ENCODE measurements at regions not wholly inside any gene's neighbourhood (a gene's known extent, or its start where the extent isn't known, plus 50 kb on each side); places are given as distances from the start of the nearest gene placed in this dataset.

- Histone ChIP-seq H3K4me3 (no peak overlapping the region), H3K27ac (no peak overlapping the region), H3K9me3 (no peaks in the 10 kb centered on the region), H3K27me3 (replicated peaks; ENCODE audit: insufficient read depth) (no peaks in the 10 kb centered on the region), H3K4me1 (replicated peaks) (no peaks in the 10 kb centered on the region), H3K36me3 (no peaks in the 10 kb centered on the region)
- WGBS, result 59% methylated on average over 2 of the region's 2 CpGs
- intact Hi-C loops (cut with DNase I), result no loop called here
- no peak for DNase-seq (ENCODE audit: low spot score)
- TF ChIP-seq CTCF (IDR thresholded peaks at IDR 0.05) (no peak), POLR2A (IDR thresholded peaks at IDR 0.05) (no peak), POLR2AphosphoS5 (IDR thresholded peaks at IDR 0.05) (no peak)
Measured at GRCh38 chr11:100469835-100470234, 217.3 kb upstream of the ARHGAP42 start.

GRCh38 chr11:100472727-100473389 is 214.2 kb upstream of the ARHGAP42 start:
- Histone ChIP-seq H3K36me3 (no peaks in the 10 kb centered on the region), H3K4me1 (replicated peaks) (no peaks in the 10 kb centered on the region), H3K27ac (no peak overlapping the region), H3K4me3 (no peak overlapping the region), H3K27me3 (replicated peaks; ENCODE audit: insufficient read depth) (no peaks in the 10 kb centered on the region), H3K9me3 (no peaks in the 10 kb centered on the region)
- TF ChIP-seq POLR2A (IDR thresholded peaks at IDR 0.05) (no peak), CTCF (IDR thresholded peaks at IDR 0.05) (no peak), POLR2AphosphoS5 (IDR thresholded peaks at IDR 0.05) (no peak)
- no peak for DNase-seq (ENCODE audit: low spot score)
- 25% methylated on average over 2 of the region's 2 CpGs for WGBS
- intact Hi-C loops (cut with DNase I), result no loop called here

- TF ChIP-seq CTCF (IDR thresholded peaks at IDR 0.05) (no peak), POLR2A (IDR thresholded peaks at IDR 0.05) (no peak), POLR2AphosphoS5 (IDR thresholded peaks at IDR 0.05) (no peak)
- no peaks in the 10 kb centered on the region for H3K9me3 ChIP-seq
- no peak overlapping the region for H3K27ac ChIP-seq
Measured at GRCh38 chr11:100473390-100473740, 213.7 kb upstream of the ARHGAP42 start.

GRCh38 chr11:100484948-100485347 is 202.1 kb upstream of the ARHGAP42 start:
- no peaks in the 10 kb centered on the region for H3K27me3 ChIP-seq (replicated peaks; ENCODE audit: insufficient read depth)
- no peak for TF ChIP-seq POLR2AphosphoS5 (IDR thresholded peaks at IDR 0.05)
- no peak for TF ChIP-seq POLR2A (IDR thresholded peaks at IDR 0.05)
- TF ChIP-seq CTCF (IDR thresholded peaks at IDR 0.05), result no peak
- H3K27ac ChIP-seq, result no peak overlapping the region
- no peak overlapping the region for H3K4me3 ChIP-seq
- H3K4me1 ChIP-seq (replicated peaks), result no peaks in the 10 kb centered on the region
- intact Hi-C loops (cut with DNase I), result no loop called here
- DNase-seq (ENCODE audit: low spot score), result no peak
- WGBS, result 84% methylated on average over 2 of the region's 2 CpGs
- no peaks in the 10 kb centered on the region for H3K36me3 ChIP-seq
- H3K9me3 ChIP-seq, result no peaks in the 10 kb centered on the region

More at GRCh38 chr11:100473390-100473740, 213.7 kb upstream of the ARHGAP42 start:
- Histone ChIP-seq H3K36me3 (no peaks in the 10 kb centered on the region), H3K4me3 (no peak overlapping the region), H3K4me1 (replicated peaks) (no peaks in the 10 kb centered on the region), H3K27me3 (replicated peaks; ENCODE audit: insufficient read depth) (no peaks in the 10 kb centered on the region)
- DNase-seq (ENCODE audit: low spot score), result no peak
- WGBS, result 74% methylated on average over 1 of the region's 1 CpG
- intact Hi-C loops (cut with DNase I), result no loop called here

GRCh38 chr11:100498780-100499179 is 188.3 kb upstream of the ARHGAP42 start:
- Histone ChIP-seq H3K27me3 (replicated peaks; ENCODE audit: insufficient read depth) (no peaks in the 10 kb centered on the region), H3K27ac (no peak overlapping the region), H3K36me3 (no peaks in the 10 kb centered on the region), H3K9me3 (no peaks in the 10 kb centered on the region), H3K4me1 (replicated peaks) (no peaks in the 10 kb centered on the region), H3K4me3 (no peak overlapping the region)
- intact Hi-C loops (cut with DNase I), result no loop called here
- WGBS, result 95% methylated on average over 3 of the region's 3 CpGs
- TF ChIP-seq POLR2AphosphoS5 (IDR thresholded peaks at IDR 0.05), result no peak
- no peak for TF ChIP-seq CTCF (IDR thresholded peaks at IDR 0.05)
- TF ChIP-seq POLR2A (IDR thresholded peaks at IDR 0.05), result no peak
- DNase-seq (ENCODE audit: low spot score), result no peak

Data from prostate gland (tissue), 2 donors.